HEK293 (cell line): ENCODE measurements at regions not wholly inside any gene's neighbourhood (a gene's known extent, or its start where the extent isn't known, plus 50 kb on each side); places are given as distances from the start of the nearest gene placed in this dataset.
A peak's percentile ranks its signal among the peaks of the same experiment; 100 is the strongest.

ENCODE experiments used
- CTCF ChIA-PET: fragments of 350-600 bp; formaldehyde crosslinking; extraction: SDS; loops from one replicate; lab custom pipeline; 2021; ENCODE audit warnings: antibody characterized with exemption; lab: Yijun Ruan, JAX
- POLR2A ChIA-PET: fragments of 300-600 bp; formaldehyde crosslinking; extraction: SDS; loops from one replicate; lab custom pipeline; 2020; ENCODE audit warnings: antibody characterized with exemption, inconsistent platforms; lab: Yijun Ruan, JAX
- H3K27ac ChIP-seq: fragments of 200-500 bp; sonication (Bioruptor generic); 2 replicates; pipeline ENCODE4 v1.5.1; 2014; ENCODE audit warnings: low read depth, low read length, control low read depth, inconsistent platforms; ENCODE audit errors: extremely low read depth
- H3K36me3 ChIP-seq, 2 experiments: fragments of 200-500 bp in 1 of 2; sonication (Bioruptor generic) in 1 of 2; 1 replicate in 1 of 2; 2 replicates in 1 of 2; pipeline ENCODE4 v1.5.1; 2014 to 2017; ENCODE audit warnings: inconsistent platforms in 2 of 2, low read length in 2 of 2; ENCODE audit not compliant: control insufficient read depth in 2 of 2, insufficient read depth in 1 of 2
- H3K4me1 ChIP-seq: fragments of 200-500 bp; sonication (Bioruptor generic); 2 replicates; pipeline ENCODE4 v1.5.1; 2014; ENCODE audit warnings: mild to moderate bottlenecking, low read length, inconsistent platforms; ENCODE audit not compliant: control insufficient read depth, insufficient read depth
- H3K4me3 ChIP-seq: 2 replicates; pipeline ENCODE4 v1.5.1; 2011; ENCODE audit warnings: low read depth, mild to moderate bottlenecking, control low read depth, low read length, moderate library complexity
- H3K9me3 ChIP-seq: fragments of 200-500 bp; sonication (Bioruptor generic); 2 replicates; pipeline ENCODE4 v1.5.1; 2014; ENCODE audit warnings: low read depth, low read length, inconsistent platforms; ENCODE audit not compliant: control insufficient read depth, insufficient read depth
- HOXD13 ChIP-seq: sonication (generic); formaldehyde crosslinking; IDR thresholded peaks from 2 replicates; pipeline ENCODE4 v1.8.0; 2022; ENCODE audit warnings: missing genetic modification reagents, borderline replicate concordance
- SCRT1 ChIP-seq: fragments of 450-650 bp; formaldehyde crosslinking; IDR thresholded peaks from 2 replicates; pipeline ENCODE4 v1.5.1; 2016; ENCODE audit warnings: missing biosample characterization, missing genetic modification characterization, borderline replicate concordance
- SETDB1 ChIP-seq: IDR thresholded peaks from one replicate; pipeline ENCODE4 v1.6.1; 2017; ENCODE audit warnings: mild to moderate bottlenecking, low read length, moderate library complexity, mixed read lengths; ENCODE audit not compliant: insufficient read length
- TCF7L2 ChIP-seq: IDR thresholded peaks from 2 replicates; pipeline ENCODE4 v1.6.1; 2011; ENCODE audit warnings: low read depth, mild to moderate bottlenecking, inconsistent platforms, low read length, moderate library complexity, borderline replicate concordance
- ZNF184 ChIP-seq: fragments of 450-650 bp; IDR thresholded peaks from 2 replicates; pipeline ENCODE4 v1.5.1; 2018; ENCODE audit warnings: missing biosample characterization, mild to moderate bottlenecking, missing genetic modification characterization
- ZNF19 ChIP-seq: fragments of 450-650 bp; formaldehyde crosslinking; IDR thresholded peaks from 2 replicates; pipeline ENCODE4; 2016; ENCODE audit warnings: missing biosample characterization, missing genetic modification characterization, low read depth
- ZNF211 ChIP-seq: fragments of 450-650 bp; formaldehyde crosslinking; IDR thresholded peaks from 2 replicates; pipeline ENCODE4 v1.5.1; 2016; ENCODE audit warnings: low read depth, missing biosample characterization, missing genetic modification characterization
- ZNF394 ChIP-seq: fragments of 450-650 bp; formaldehyde crosslinking; IDR thresholded peaks from 2 replicates; pipeline ENCODE4 v1.5.1; 2016; ENCODE audit warnings: missing biosample characterization, missing genetic modification characterization, mild to moderate bottlenecking, moderate library complexity, borderline replicate concordance
- ZNF404 ChIP-seq: fragments of 450-650 bp; formaldehyde crosslinking; IDR thresholded peaks from 2 replicates; pipeline ENCODE4 v1.5.1; 2017; ENCODE audit warnings: missing biosample characterization, missing genetic modification characterization
- ZNF529 ChIP-seq: fragments of 450-650 bp; formaldehyde crosslinking; IDR thresholded peaks from 2 replicates; pipeline ENCODE4 v1.5.1; 2017; ENCODE audit warnings: missing genetic modification characterization, missing biosample characterization; ENCODE audit not compliant: insufficient replicate concordance
- ZNF555 ChIP-seq: fragments of 450-650 bp; formaldehyde crosslinking; conservative IDR thresholded peaks from 2 replicates; pipeline ENCODE4 v1.5.1; 2017; ENCODE audit warnings: missing biosample characterization, mild to moderate bottlenecking, missing genetic modification characterization, inconsistent platforms
- ZNF670 ChIP-seq: fragments of 450-650 bp; formaldehyde crosslinking; IDR thresholded peaks from 2 replicates; pipeline ENCODE4 v1.5.1; 2016; ENCODE audit warnings: missing biosample characterization, missing genetic modification characterization, low read depth
- ZNF747 ChIP-seq: fragments of 450-650 bp; formaldehyde crosslinking; IDR thresholded peaks from 2 replicates; pipeline ENCODE4 v1.5.1; 2016; ENCODE audit warnings: missing biosample characterization, missing genetic modification characterization
- ZNF792 ChIP-seq: fragments of 450-650 bp; formaldehyde crosslinking; IDR thresholded peaks from 2 replicates; pipeline ENCODE4 v1.5.1; 2016; ENCODE audit warnings: missing biosample characterization, missing genetic modification characterization
- TF ChIP-seq, protein P1 (sequence below): fragments of 450-650 bp; formaldehyde crosslinking; IDR thresholded peaks from 2 replicates; pipeline ENCODE4 v1.5.1; 2016; ENCODE audit warnings: missing biosample characterization, missing genetic modification characterization
- TF ChIP-seq, protein P2 (sequence below): fragments of 450-650 bp; formaldehyde crosslinking; IDR thresholded peaks from 2 replicates; pipeline ENCODE4 v1.5.1; 2016; ENCODE audit warnings: missing biosample characterization, missing genetic modification characterization
- TF ChIP-seq, protein P3 (sequence below): fragments of 450-650 bp; formaldehyde crosslinking; IDR thresholded peaks from 2 replicates; pipeline ENCODE4 v1.5.1; 2016; ENCODE audit warnings: missing biosample characterization, missing genetic modification characterization
- TF ChIP-seq, protein P4 (sequence below): fragments of 450-650 bp; formaldehyde crosslinking; IDR thresholded peaks from 2 replicates; pipeline ENCODE4 v1.5.1; 2016; ENCODE audit warnings: missing biosample characterization, missing genetic modification characterization

DNA sequence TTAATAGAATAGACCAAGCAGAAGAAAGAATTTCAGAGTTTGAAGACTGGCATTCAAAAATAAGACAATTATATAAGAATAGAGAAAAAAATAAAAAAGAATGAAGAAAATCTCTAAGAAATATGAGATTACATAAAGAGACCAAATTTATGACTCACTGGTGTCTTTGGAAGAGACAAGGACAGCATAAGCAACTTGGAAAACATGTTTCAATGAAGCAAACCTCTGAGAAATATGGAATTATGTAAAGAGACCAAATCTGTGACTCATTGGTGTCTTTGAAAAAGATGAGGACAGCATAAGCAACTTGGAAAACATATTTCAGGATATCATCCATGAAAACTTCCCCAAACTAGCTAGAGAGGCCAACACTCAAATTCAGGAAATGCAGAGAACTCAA, 60.4 kb upstream of the LYPLAL1 start (continued):
- TF ChIP-seq HOXD13 (CRISPR knock-in tag) (no peak), ZNF555 (tag by site-specific recombination) (no peak), ZNF404 (tag by site-specific recombination) (no peak), ZNF394 (tag by site-specific recombination) (no peak), ZNF792 (tag by site-specific recombination) (no peak), ZNF19 (tag by site-specific recombination) (no peak)

DNA sequence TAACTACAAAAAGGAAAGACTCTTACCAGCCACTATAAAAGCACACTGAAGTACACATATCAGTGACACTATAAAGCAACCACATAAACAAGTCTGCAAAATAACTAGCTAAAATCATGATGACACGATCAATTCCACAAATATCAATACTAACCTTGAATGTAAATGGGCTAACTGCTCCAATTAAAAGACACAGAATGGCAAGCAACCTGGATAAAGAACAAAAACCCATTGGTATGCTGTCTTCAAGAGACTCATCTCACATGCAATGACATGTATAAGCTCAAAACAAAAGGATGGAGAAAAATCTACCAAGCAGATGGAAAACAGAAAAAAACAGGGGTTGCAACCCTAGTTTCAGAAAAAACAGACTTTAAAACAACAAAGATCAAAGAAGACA, 59.7 kb upstream of the LYPLAL1 start:
- TF ChIP-seq SETDB1: peak; percentile 85
- no peak for TF ChIP-seq ZNF184 (tag by site-specific recombination)
- peak; percentile 92 for TF ChIP-seq ZNF529 (tag by site-specific recombination)
- POLR2A ChIA-PET: no interaction called here

DNA sequence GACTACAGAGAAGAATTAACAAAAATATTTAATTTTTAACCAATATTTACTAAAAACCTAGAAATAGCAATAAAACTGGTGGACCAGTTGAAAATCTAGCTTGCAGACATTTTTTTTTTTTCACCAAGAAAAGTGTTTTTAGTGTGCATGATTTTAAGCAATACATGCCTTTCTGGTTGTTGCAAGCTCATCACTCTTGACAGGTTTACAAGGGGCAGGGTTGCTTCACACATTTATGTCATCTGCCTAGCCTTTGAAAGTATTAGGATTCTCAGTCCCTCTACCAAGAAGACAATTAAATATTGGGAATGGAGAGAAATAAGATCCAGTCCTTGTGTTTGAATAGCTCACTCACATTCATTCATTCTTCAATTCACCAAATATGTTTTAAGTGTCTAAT, 53.8 kb upstream of the LYPLAL1 start:
- CTCF ChIA-PET: interaction anchor here (0.6 to 1.0 kb wide), 3 partner anchors 41 to 288 kb away, joined by 3 to 5 read pairs (median 3); no protein-coding TSS in a partner anchor
- TF ChIP-seq, protein P1, sequence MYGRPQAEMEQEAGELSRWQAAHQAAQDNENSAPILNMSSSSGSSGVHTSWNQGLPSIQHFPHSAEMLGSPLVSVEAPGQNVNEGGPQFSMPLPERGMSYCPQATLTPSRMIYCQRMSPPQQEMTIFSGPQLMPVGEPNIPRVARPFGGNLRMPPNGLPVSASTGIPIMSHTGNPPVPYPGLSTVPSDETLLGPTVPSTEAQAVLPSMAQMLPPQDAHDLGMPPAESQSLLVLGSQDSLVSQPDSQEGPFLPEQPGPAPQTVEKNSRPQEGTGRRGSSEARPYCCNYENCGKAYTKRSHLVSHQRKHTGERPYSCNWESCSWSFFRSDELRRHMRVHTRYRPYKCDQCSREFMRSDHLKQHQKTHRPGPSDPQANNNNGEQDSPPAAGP (tag by site-specific recombination): no peak
- TF ChIP-seq TCF7L2 (no peak), SCRT1 (no peak), ZNF747 (tag by site-specific recombination) (no peak)
- TF ChIP-seq, protein P2, sequence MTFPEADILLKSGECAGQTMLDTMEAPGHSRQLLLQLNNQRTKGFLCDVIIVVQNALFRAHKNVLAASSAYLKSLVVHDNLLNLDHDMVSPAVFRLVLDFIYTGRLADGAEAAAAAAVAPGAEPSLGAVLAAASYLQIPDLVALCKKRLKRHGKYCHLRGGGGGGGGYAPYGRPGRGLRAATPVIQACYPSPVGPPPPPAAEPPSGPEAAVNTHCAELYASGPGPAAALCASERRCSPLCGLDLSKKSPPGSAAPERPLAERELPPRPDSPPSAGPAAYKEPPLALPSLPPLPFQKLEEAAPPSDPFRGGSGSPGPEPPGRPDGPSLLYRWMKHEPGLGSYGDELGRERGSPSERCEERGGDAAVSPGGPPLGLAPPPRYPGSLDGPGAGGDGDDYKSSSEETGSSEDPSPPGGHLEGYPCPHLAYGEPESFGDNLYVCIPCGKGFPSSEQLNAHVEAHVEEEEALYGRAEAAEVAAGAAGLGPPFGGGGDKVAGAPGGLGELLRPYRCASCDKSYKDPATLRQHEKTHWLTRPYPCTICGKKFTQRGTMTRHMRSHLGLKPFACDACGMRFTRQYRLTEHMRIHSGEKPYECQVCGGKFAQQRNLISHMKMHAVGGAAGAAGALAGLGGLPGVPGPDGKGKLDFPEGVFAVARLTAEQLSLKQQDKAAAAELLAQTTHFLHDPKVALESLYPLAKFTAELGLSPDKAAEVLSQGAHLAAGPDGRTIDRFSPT: no peak
- no peaks in the 10 kb centered on the region for H3K36me3 ChIP-seq
- no peaks in the 10 kb centered on the region for H3K4me1 ChIP-seq
- no peak overlapping the region for H3K4me3 ChIP-seq
- H3K9me3 ChIP-seq: no peaks in the 10 kb centered on the region
- POLR2A ChIA-PET: no interaction called here
- H3K27ac ChIP-seq: no peak overlapping the region

More for the DNA sequence above, 59.7 kb upstream of the LYPLAL1 start:
- H3K9me3 ChIP-seq: no peaks in the 10 kb centered on the region
- no peaks in the 10 kb centered on the region for H3K4me1 ChIP-seq
- no peak overlapping the region for H3K27ac ChIP-seq
- CTCF ChIA-PET: no interaction called here
- no peak overlapping the region for H3K4me3 ChIP-seq
- H3K36me3 ChIP-seq: no peaks in the 10 kb centered on the region

DNA sequence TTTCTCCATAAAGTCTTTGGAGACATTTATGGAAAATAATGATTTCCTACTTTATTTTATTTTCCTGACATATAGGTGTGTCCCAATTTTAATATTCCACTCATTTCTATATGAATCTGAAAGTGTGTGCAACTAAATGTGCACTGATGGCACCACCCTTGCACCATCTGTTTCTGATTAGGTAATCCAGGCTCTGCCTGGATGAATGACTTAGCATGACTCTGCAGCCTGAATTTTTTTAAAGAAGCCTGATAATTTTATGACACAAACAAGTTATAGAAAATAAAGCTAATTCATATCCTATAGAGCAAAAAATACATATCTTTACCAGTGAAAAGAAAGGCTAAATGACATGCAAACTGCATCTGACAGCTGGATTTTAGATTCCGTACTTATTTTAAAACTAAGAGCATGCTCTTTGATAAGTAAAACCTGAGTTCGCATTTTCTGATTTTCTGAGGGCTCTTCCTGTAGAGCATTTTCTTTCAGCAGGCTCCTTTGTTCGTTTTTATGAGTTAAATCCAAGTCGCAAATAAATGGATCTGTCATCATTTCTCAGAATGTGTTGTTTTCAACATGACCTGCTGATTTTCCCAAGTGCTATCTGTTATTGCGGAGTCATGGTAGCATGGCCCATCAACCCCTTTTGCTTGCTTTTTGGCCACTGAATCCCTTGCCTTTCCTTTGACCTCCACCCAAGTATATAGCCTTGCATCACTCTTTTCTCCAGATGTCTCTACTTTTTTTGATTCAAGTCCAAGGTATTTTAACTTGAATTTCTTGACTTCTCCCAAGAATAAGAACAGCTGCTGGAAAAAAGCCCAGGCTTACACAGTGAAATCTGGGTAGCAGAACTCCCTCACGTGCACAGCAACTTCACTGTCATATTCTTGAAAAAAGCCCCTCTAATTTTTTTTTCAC, 52.8 kb upstream of the LYPLAL1 start:
- Histone ChIP-seq H3K4me3 (no peak overlapping the region), H3K27ac (no peak overlapping the region)
- POLR2A ChIA-PET: no interaction called here

More for the DNA sequence above, 52.8 kb upstream of the LYPLAL1 start:
- H3K4me1 ChIP-seq: no peaks in the 10 kb centered on the region
- TF ChIP-seq, protein P3, sequence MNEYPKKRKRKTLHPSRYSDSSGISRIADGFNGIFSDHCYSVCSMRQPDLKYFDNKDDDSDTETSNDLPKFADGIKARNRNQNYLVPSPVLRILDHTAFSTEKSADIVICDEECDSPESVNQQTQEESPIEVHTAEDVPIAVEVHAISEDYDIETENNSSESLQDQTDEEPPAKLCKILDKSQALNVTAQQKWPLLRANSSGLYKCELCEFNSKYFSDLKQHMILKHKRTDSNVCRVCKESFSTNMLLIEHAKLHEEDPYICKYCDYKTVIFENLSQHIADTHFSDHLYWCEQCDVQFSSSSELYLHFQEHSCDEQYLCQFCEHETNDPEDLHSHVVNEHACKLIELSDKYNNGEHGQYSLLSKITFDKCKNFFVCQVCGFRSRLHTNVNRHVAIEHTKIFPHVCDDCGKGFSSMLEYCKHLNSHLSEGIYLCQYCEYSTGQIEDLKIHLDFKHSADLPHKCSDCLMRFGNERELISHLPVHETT (tag by site-specific recombination): no peak
- no peak for TF ChIP-seq ZNF211 (tag by site-specific recombination)
- TF ChIP-seq, protein P4, sequence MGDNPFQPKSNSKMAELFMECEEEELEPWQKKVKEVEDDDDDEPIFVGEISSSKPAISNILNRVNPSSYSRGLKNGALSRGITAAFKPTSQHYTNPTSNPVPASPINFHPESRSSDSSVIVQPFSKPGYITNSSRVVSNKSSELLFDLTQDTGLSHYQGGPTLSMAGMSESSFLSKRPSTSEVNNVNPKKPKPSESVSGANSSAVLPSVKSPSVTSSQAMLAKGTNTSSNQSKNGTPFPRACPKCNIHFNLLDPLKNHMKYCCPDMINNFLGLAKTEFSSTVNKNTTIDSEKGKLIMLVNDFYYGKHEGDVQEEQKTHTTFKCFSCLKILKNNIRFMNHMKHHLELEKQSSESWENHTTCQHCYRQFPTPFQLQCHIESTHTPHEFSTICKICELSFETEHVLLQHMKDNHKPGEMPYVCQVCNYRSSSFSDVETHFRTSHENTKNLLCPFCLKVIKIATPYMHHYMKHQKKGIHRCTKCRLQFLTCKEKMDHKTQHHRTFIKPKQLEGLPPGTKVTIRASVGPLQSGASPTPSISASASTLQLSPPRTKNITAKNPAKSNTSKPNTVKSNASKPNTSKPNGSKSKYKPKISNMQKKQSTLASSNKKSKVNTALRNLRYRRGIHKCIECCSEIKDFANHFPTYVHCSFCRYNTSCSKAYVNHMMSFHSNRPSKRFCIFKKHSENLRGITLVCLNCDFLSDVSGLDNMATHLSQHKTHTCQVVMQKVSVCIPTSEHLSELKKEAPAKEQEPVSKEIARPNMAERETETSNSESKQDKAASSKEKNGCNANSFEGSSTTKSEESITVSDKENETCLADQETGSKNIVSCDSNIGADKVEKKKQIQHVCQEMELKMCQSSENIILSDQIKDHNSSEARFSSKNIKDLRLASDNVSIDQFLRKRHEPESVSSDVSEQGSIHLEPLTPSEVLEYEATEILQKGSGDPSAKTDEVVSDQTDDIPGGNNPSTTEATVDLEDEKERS (tag by site-specific recombination): no peak
- TF ChIP-seq ZNF670 (tag by site-specific recombination): no peak
- TF ChIP-seq, all 188 proteins: peak for 0
- H3K9me3 ChIP-seq: no peaks in the 10 kb centered on the region
- no peaks in the 10 kb centered on the region for H3K36me3 ChIP-seq
- CTCF ChIA-PET: interaction anchor here (0.6 kb wide), 1 partner anchor 54 kb away, joined by 5 read pairs; no protein-coding TSS in a partner anchor
